Hematopoietic multipotent progenitor cell treated with erythropoietin and hydrocortisone succinate and interleukin-3 and kit ligand, for 8 days (in vitro differentiated cells): ENCODE measurements at regions not wholly inside any gene's neighbourhood (a gene's known extent, or its start where the extent isn't known, plus 50 kb on each side); places are given as distances from the start of the nearest gene placed in this dataset.

Experiments
- DNase-seq: peaks from one replicate; pipeline ENCODE4 v3.0.0-alpha.2; 2015

DNA sequence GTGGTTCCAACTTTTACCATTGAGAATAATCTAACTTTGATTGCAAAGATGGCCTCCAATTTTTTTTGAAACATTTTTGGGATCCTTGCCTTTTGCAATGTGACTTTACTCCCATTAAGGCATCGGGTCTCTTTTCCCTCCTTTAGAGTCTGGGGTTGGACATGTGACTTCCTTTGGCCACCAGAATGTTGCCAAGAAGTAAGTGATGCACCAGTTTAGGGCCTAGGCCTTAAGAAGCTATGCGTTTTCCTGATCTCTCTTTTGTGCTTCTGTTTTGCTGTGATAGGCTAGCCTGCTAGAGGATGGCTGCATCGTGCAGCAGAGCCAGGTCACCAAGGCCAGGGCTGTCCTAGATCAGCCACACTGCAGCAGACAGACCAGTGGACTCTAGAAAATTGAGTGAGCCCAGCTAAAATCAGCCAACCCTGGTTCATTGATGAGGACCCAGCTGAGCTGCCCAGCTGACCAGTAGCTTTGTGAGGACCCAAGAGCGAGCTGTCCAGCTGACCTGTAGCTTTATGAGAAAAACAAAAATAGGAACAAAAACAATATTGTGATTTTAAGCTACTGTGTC, 594.0 kb upstream of the JAG1 start:
- no peak for DNase-seq

DNA sequence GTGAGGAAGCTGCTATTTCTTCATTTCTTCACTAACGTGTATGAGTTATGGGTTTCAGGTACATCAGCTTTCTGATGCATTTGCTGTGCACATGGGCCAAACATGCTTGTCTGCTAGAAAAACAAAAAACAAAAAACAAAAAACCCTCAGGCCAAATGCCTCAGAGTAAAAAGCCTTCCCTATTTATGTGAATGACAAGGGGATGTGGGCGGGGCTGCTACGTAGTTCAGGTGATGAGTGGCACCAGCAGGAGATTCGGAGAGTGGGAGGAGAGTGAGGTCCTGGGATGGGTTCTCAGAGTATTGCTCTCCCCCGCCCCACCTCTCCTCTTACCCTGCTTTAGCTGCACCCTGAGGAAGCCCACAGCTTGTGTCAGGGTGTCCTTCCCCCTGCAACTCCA, 596.8 kb upstream of the JAG1 start:
- no peak for DNase-seq

DNA sequence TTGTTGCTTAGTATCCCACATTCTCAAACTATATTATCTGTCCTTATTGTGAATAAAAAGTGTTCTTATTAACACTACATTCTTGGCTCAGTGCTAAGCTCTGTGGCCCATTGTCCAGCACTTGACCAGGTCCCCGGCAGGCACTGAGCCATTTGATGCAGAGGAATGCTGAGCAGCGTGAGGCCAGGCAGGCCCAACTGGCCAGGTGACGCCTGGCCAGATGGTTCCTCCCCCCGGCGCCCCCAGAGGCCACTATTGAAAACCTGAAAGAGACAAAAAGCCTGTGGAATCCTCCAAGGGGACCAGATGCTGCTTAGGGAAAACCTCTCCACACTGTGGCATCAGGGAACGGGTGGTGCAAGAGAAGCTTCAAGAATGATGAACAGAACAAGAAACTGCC, 597.5 kb upstream of the JAG1 start:
- no peak for DNase-seq

DNA sequence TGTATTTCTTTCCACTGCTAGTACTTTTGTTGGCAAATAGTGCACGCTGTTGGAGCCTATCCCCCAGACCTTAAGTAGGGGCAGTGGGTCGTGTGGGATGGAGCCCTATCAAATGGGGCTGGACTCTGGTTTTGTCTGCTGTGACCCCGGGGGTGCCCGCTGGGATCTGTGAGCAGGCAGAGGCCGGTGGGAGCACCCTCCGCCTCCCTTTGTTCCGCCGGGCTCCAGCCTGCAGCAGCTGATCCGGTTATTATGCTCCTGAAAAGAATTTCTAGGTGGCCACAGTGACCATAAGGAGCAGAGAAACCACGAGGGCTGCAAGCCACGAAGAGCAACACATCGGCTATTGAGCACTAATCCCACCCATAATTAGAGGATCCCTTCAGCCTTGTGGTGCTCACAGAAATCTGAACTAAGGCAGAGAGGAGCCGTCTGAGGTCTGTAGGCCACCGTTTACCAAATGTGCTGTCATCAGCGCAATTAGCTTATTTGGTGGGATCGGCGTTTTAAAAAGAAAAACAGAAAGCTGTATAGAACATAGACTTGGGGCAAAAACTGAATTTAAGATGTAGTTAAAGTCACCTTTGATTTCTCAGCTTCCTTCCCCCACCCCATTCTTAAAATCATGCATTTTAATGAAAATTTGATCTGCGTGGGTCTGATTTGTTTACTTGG, 598.3 kb upstream of the JAG1 start:
- DNase-seq, result no peak

DNA sequence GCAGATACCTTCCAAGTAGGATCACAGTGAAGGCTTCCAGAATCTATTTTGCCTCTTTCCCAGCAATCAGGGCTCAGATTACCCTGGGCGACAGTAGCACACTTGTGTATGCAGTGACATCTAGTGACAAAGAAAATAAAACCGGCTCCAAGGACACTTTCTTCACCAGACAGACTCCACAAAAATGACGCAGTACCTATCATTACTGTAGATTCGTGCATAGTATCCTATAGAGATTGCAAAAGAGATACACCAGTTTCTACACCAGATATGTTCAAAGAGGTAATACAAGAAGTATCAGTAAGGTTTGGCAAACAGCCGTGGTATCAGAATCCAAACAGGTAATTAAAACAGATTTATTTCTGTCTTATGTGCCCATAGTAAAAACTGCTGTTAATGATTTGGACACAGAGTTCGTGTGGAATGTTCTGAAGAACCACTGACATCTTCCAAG, 600.4 kb upstream of the JAG1 start:
- peak; percentile 39 for DNase-seq

DNA sequence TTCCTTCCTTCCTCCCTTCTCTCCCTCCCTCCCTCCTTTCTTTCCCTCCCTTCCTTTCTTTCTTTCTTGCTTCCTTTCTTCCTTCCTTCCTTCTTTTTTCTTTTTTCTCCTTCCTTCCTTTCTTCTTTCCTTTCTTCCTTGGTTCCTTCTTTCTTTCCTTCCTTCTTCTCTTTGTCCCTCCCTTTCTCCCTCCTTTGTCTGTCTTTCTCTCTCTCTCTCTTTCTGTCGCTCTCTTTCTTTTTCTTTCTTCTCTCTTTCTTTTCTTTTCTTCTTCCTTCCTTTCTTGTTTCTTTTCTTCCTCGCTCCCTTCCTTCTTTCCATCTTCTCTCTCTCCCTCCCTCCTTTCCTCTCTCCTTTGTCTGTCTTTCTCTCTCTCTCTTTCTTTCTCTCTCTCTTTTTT, 601.9 kb upstream of the JAG1 start:
- no peak for DNase-seq

DNA sequence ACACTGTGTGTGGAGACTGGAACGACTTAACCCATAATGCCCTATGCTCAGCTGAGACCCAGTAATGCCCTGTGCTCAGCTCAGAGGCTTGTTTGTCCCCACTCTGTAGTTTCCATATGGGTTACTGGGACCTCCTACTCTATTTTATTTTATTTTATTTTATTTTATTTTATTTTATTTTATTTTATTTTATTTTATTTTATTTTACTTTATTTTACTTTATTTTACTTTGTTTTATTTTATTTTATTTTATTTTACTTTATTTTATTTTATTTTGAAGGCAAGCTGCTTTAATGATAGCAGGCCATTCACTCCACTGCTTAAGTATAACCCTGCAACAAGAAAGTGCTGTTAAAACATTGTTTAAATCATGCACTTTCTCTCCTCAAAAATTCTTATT, 603.4 kb upstream of the JAG1 start:
- DNase-seq, result no peak

DNA sequence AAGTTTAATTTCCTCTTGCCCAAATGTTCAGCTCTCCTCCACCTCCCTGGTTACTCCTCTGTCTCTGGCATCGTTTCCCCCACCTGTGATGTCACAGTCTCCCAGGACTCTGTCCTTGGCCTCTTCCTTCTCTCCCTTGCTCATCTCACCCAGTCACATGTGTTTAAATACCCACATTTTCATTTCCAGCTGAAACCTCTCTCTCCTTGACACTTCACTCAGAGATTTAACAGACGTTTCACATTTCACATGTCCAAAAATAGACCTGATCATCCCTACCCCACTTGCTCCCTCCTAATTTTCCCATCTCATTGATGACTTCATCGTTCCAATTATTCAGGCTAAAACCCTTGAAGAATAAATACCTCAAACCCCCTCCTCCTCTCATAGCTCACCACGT, 604.1 kb upstream of the JAG1 start:
- no peak for DNase-seq

DNA sequence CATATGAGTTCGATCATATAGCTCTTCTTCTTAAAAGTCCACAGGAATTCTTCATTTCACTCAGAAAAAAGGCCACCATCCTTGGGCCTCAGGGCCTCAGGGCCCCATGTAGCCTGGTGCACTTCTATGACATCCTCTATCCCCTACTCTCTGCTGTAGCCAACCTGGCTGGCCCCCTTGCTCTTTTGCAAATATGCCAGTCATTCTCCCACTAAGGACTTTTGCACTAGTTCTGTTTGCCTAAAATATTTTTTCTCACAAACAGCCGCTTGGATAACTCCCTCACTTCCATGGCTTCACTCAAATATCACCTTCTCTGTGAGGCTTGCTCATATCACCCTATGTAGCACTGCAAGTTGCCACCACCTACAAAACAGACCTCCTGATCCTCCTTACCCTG, 604.7 kb upstream of the JAG1 start:
- DNase-seq, result no peak

DNA sequence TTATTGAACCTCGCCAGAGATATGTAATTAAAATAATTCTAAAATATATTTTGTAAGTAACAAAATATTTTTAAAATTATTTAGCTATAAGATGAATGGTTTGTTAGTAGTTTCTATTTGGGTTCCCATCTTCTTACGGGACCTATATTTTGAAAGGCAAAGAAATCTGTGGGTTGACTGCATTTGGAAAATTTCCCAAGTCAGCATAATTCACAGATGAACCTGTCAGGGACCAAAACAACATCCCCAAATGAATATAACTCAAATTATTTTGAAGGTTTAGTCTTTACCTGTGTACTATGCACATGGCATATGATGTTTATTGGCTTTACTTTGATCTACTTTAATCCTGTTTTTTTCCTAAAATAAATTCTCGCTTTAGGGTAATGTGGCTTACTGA, 607.4 kb upstream of the JAG1 start:
- DNase-seq, result no peak

DNA sequence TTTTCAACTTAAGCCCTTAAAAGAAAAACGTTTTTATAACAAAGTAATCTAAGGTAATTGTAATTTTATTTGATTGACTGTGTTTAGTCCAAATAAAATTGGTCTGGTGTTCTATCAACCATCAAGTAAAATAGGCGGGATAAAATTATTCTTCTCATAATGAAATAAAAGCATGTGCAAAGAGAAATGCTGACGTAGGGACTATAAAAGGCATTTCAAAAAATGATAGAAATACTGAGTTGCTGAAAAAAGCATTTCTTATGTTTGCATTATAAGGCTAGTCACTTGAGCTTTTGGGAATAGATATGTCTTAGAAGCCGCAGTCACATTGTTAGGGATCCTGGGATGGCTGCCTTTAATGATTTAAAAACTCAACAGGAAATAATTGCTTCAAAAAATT, 608.0 kb upstream of the JAG1 start:
- no peak for DNase-seq

DNA sequence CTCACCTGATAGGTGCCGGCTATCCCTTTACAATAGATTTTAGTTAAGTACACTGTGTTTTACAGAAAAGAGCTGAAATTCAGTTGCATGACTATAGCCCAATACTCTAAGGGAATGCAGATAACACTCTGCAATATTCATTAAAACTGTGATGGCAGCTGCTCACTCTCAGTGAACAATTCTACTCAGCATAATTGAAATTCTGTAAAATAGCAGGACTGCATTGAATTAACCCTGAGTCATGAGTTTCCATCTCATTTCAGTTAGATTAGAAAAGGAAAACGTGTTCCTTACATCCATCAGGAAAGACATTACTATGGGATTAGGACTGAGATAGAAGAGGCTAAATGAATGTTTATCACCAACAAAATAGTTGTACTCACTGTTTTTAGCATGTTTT, 613.3 kb upstream of the JAG1 start:
- DNase-seq, result no peak

DNA sequence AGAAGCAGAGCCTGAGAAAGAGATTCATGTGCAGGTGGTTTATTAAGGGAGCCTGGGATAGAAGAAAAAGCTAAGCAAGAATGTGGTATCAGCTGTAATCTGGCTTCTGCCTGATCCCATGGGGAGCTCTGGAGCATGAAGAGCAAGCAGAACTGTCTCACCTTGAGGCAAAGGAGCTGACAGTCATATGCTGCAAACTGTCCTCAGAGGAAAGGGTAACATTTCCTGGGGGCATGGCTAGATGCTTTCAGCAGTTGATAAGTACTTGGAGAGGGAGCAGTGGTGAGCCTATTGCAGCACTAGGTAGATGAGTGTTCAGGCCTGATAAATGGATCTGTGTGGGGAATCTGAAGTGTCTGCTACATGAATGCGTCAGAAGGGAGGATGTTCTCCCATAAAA, 621.5 kb upstream of the BTBD3 start:
- no peak for DNase-seq

DNA sequence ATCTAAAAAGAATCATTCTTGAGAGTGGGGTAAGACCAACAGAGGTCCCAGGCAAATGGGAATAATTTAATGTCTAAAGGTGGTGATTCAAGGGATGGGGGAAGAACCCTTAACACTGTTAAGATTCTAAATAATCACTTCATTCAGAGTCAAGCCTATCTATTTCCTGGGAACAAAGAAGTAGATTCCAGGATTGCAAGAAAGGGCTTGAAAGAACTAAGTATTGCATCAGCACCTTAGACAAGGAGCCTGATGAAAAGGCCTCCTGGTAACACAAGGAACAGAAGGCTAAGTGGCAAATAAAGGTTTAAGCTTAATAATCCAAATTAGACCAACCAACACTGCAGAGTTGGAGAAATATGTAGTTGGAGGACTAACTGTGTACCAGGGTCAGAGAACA, 620.7 kb upstream of the BTBD3 start:
- no peak for DNase-seq

DNA sequence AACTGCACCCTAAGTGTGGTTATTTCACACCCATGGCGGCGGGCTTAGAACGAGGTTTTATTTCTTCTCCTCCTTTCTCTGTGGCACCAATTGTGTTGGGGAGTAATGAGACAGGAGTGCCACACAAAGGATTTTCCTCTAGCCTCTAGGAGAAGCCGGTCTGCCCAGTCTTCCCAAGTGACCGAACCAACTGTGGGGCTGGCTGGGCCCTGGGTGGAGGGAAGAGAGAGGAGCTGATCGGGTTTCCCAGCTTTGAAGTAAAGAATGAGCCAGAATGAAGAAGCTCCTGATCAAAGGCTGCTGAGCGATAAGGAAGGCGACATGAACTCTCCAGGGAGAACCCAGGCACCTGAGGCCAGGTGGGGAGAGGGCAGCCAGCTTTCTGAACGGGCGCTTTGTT, 616.0 kb upstream of the BTBD3 start:
- DNase-seq, result no peak

DNA sequence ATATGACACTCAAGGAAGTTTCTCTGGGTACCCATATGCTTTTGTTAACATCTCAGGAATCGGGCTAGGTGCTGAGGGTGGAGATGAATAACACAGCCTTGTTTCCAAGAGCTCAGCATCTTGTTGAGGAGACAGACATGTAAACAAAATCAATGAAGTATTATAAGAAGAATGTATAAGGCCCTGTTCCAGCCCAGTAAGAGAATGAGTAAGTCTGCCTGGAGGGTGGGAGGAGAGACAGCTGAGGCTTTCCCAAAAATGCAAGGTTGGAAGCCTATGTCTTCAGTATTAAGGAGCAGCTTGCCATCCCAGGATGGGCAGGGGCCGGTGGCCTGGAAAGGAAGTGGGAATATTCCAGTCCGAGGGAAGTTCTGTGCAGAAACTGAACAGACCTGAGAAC, 615.3 kb upstream of the BTBD3 start:
- DNase-seq, result no peak

DNA sequence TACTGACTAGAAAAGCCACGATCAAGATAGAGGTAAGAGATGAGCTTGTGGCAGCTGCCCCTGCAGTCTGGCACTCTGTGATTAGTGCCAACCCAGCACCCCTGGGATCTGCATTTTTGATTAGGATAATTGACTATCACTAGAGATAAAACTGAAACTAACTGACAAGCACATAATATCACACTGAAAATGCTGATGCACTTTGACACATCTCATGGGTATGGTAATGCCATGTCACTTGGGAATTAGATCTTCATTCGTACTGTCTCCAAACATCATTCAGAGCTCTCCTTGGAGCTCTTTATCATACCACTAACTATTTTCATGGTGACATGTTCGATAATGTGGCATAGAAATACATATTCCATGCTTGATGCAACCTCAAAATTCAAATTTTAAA, 612.9 kb upstream of the BTBD3 start:
- no peak for DNase-seq

DNA sequence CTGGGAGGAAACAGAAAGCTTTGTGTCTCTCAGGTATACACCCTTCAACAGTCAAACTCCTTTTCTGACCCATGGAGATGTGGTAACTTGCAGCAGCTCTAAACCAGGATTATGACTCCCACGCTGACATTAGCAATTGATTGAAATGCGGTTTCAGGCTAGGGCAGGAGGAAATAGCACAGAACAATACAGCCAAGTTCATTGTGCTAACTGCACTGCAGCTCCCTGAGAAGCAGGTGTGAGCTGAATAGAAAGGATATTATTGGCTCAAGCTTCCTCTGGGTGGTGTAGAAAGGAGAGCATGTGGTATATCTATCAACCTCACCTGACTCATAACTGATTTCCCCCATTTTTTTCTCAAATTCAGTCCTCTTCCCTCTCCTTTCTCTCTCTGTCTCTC, 612.3 kb upstream of the BTBD3 start:
- DNase-seq, result no peak

DNA sequence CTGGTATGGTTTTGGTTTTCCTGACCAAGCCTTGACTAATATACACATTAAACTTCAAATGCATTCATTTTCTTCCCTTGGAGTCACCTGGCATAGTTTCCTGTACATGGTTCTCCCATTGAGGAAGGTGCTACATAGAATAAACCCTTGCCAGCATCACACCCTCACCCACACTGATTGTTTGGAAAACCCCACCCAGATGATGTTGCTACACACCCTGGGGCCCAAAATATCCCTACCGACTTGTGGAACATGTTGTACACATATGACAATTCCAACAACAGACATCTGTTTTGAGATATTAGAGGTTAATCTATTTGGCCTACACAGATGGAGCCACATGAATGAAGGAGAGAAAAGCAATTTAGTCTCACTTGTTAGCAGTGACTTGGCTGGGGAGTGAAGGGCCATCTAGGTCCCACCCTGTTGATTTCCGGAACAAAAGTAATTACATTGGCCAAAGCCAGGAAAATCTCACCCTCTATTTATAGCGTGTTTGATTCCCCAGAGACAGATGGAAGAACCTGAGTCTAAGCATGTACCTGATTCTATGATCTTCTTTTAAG, 606.0 kb upstream of the BTBD3 start:
- DNase-seq, result no peak

DNA sequence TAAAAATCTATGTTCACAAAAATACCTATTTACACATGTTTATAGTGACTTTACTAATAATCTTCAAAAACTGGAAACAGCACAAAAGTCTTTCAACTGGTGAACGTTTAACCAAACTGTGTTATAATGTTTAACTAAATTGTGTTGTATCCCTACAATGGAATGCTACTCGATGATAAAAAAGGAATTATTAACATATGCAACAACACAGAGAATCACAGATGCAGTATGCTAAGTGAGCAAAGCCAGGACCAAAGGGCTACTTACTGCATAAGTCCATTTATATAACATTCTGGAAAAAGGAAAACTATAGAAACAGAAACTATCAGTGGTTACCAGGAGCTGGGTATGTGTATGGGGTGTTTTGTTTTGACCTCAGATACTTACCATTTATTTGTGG, 602.2 kb upstream of the BTBD3 start:
- no peak for DNase-seq

DNA sequence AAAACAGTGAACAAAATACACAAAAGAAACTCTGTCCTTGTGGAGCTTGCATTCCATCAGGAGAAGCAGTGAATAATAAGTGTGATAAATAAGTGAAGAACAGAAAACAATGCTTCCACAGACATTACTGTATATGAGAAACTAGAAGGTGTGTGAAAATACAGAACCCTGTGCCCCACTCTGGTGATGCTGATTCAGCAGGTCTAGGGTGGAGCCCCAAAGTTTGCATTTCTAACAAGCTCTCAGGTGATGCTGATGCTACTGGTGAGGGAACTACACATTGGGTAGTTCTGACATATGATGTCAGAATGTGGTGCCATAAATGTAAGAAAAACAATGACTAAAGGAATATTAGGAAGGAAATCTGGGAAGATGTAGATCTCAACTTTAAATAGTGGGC, 601.4 kb upstream of the BTBD3 start:
- DNase-seq, result no peak

DNA sequence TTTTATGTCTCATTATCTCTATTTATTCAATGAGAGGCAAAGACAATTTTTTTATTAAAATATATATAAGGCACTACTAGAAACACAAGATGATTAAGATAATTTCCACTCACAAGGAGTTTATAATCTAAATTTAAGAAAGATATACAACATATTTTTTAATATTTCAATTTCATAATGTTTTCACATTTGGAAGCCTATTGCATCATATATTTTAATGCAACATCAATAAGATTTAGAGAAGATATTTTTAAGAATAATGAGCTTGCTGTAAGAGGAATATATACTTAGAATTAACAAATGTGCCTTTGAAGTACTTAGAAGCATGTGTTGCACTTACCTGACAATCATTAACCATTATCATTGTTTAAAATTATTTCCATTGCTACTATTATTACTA, 597.7 kb upstream of the BTBD3 start:
- DNase-seq, result no peak

DNA sequence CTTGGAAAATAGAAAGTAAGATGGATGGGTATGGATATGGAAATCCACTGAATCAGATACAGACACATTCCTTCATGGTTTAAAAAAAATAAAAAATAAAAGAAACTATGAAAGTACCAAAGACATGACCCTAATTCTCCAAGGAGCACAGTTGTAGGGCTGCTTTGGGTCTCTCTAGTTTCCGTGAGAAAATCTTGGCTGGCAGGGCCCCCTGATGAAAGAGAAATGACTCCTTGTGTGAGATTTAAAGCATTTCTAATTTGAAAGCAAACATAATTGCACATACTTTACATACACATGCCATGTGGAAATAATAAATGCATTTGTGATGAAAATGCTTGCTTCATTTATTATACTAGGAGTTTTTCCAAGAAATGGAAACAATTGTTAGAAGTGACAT, 593.9 kb upstream of the BTBD3 start:
- no peak for DNase-seq

DNA sequence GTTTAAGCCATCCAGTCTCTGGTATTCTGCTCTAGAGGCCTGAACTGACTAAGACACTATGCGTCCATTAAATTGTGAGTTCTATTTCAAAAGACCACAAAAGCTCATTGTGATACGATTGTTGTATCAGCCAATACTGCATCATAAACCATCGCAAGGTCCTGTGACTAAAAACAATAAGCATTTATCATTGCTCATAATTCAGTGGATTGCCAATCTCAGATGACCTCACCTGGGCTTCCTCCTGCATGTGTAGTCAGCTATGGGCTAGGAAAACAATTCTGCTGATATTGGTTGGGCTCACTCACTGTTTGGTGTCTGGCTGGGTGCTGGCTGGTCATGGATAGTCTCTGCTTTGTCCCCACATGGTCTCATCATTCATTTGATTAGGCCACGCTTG, 592.7 kb upstream of the BTBD3 start:
- no peak for DNase-seq

DNA sequence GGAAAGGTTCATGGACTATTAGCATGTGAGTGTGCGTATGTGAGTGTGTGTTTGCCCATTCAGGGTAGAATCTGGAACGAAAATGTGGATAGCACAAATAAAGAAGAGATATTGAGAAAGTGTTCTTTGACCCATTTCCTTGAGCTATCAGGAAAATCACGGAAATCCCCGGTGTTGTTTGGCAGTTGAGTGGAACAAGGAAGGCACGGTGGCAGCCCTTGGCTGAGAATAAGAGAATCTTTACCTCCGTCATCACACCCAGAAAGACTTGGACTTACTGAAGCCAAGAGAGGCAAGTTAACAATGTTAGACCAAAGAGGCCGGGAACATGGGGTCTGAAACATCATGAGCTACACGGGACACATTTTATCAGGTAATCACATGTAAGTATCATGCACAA, 588.9 kb upstream of the BTBD3 start:
- no peak for DNase-seq
